Neural progenitor cell (in vitro differentiated cells): ENCODE measurements at regions not wholly inside any gene's neighbourhood (a gene's known extent, or its start where the extent isn't known, plus 50 kb on each side); places are given as distances from the start of the nearest gene placed in this dataset.

Source experiments
- DNase-seq: peaks from one replicate; pipeline ENCODE4 v3.0.0-alpha.2; 2016; ENCODE audit warnings: low spot score
- H2AFZ ChIP-seq: fragments of 200-600 bp; sonication (generic); replicated peaks from 2 replicates; pipeline ENCODE4 v1.6.1; 2016; ENCODE audit warnings: antibody characterized with exemption
- H3F3A ChIP-seq: fragments of 200-600 bp; sonication (generic); 2 replicates; pipeline ENCODE4 v1.6.1; 2016; ENCODE audit warnings: antibody characterized with exemption, low read depth
- H3K27ac ChIP-seq: fragments of 200-600 bp; sonication (generic); 2 replicates; pipeline ENCODE4 v1.5.1; 2016; ENCODE audit warnings: mild to moderate bottlenecking
- H3K27me3 ChIP-seq: fragments of 200-600 bp; sonication (generic); 2 replicates; pipeline ENCODE4 v1.6.1; 2016; ENCODE audit warnings: mild to moderate bottlenecking, moderate library complexity
- H3K36me3 ChIP-seq: fragments of 200-600 bp; sonication (generic); 2 replicates; pipeline ENCODE4 v1.5.1; 2016
- H3K4me1 ChIP-seq: fragments of 200-600 bp; sonication (generic); 2 replicates; pipeline ENCODE4 v1.6.1; 2016; ENCODE audit warnings: mixed run types
- H3K4me2 ChIP-seq: fragments of 200-600 bp; sonication (generic); 2 replicates; pipeline ENCODE4 v1.6.1; 2016
- H3K4me3 ChIP-seq: fragments of 200-600 bp; sonication (generic); 2 replicates; pipeline ENCODE4 v1.5.1; 2016
- H3K79me2 ChIP-seq: fragments of 200-600 bp; sonication (generic); 2 replicates; pipeline ENCODE4 v1.6.1; 2016; ENCODE audit warnings: low read depth
- H3K9ac ChIP-seq: fragments of 200-600 bp; sonication (generic); 2 replicates; pipeline ENCODE4 v1.6.1; 2016
- H3K9me3 ChIP-seq: fragments of 200-600 bp; sonication (generic); 2 replicates; pipeline ENCODE4 v1.5.1; 2016; ENCODE audit warnings: low read depth
- H4K20me1 ChIP-seq: fragments of 200-600 bp; sonication (generic); 2 replicates; pipeline ENCODE4 v1.6.1; 2016; ENCODE audit warnings: low read depth
- H3K27ac Mint-ChIP-seq: 3 replicates; pipeline ENCODE4 v1.8.0; 2021; ENCODE audit warnings: mixed read lengths
- H3K27me3 Mint-ChIP-seq: 2 replicates; pipeline ENCODE4 v1.8.0; 2022; ENCODE audit warnings: low read depth, mild to moderate bottlenecking, inconsistent platforms, moderate library complexity, mixed read lengths; ENCODE audit not compliant: insufficient read depth
- H3K36me3 Mint-ChIP-seq: 3 replicates; pipeline ENCODE4 v1.8.0; 2021; ENCODE audit warnings: mixed read lengths
- H3K4me1 Mint-ChIP-seq: 3 replicates; pipeline ENCODE4 v1.8.0; 2021; ENCODE audit warnings: mixed read lengths
- H3K4me3 Mint-ChIP-seq: 3 replicates; pipeline ENCODE4 v1.8.0; 2021; ENCODE audit warnings: mild to moderate bottlenecking, moderate library complexity, mixed read lengths
- H3K9me3 Mint-ChIP-seq: 3 replicates; pipeline ENCODE4 v1.8.0; 2020; ENCODE audit warnings: mixed read lengths
- EZH2 ChIP-seq: fragments of 200-600 bp; sonication (generic); IDR thresholded peaks from 2 replicates; pipeline ENCODE4 v1.6.1; 2017; ENCODE audit warnings: antibody characterized with exemption, mild to moderate bottlenecking, moderate library complexity
- EZH2phosphoT487 ChIP-seq: fragments of 200-600 bp; sonication (generic); IDR thresholded peaks from 2 replicates; pipeline ENCODE4 v1.6.1; 2017; ENCODE audit warnings: antibody characterized with exemption
- TF ChIP-seq, protein P1 (sequence below): fragments of 200-600 bp; sonication (generic); IDR thresholded peaks from 2 replicates; pipeline ENCODE4 v1.5.1; 2017; ENCODE audit warnings: antibody characterized with exemption, mild to moderate bottlenecking

DNA sequence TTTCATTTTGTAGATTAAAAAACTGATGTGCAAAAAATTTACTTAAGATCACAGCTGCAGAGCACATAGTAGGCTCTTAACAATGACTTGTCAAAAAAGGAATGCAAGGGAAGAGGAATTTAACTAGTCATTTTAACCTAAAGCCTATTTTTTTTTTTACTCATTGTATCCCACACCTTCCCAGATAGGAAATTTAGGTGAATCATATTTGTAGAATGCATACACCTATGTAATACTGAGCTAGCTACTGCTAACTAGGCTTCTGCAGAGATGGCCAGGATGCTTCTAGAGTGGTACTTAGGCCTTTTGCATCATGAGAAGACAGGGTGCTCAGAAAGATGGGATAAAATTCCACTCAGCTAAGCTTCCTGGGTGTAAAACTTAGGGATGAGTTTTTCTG is 387.3 kb downstream of the AASDHPPT start:
- H3K9me3 Mint-ChIP-seq: no peaks in the 10 kb centered on the region
- no peak overlapping the region for H3K4me3 ChIP-seq
- H3K4me3 Mint-ChIP-seq: no peak overlapping the region
- no peaks in the 10 kb centered on the region for H3K79me2 ChIP-seq
- peaks cover 37% of the 10 kb centered on the region for H3K4me1 Mint-ChIP-seq
- TF ChIP-seq EZH2phosphoT487 (no peak), EZH2 (no peak)
- TF ChIP-seq, protein P1, sequence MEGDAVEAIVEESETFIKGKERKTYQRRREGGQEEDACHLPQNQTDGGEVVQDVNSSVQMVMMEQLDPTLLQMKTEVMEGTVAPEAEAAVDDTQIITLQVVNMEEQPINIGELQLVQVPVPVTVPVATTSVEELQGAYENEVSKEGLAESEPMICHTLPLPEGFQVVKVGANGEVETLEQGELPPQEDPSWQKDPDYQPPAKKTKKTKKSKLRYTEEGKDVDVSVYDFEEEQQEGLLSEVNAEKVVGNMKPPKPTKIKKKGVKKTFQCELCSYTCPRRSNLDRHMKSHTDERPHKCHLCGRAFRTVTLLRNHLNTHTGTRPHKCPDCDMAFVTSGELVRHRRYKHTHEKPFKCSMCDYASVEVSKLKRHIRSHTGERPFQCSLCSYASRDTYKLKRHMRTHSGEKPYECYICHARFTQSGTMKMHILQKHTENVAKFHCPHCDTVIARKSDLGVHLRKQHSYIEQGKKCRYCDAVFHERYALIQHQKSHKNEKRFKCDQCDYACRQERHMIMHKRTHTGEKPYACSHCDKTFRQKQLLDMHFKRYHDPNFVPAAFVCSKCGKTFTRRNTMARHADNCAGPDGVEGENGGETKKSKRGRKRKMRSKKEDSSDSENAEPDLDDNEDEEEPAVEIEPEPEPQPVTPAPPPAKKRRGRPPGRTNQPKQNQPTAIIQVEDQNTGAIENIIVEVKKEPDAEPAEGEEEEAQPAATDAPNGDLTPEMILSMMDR: no peak
- H3K4me2 ChIP-seq: no peak overlapping the region
- peaks cover 3% of the 10 kb centered on the region for H3K27me3 Mint-ChIP-seq
- H3K27me3 ChIP-seq: no peaks in the 10 kb centered on the region
- no peak overlapping the region for H2AFZ ChIP-seq
- no peak overlapping the region for H3K27ac ChIP-seq
- peaks cover 62% of the 10 kb centered on the region for H3K4me1 ChIP-seq
- H3K36me3 Mint-ChIP-seq: no peaks in the 10 kb centered on the region
- H3K36me3 ChIP-seq: no peaks in the 10 kb centered on the region
- no peaks in the 10 kb centered on the region for H3K9me3 ChIP-seq
- peaks cover 5% of the 10 kb centered on the region for H3F3A ChIP-seq
- no peaks in the 10 kb centered on the region for H4K20me1 ChIP-seq
- H3K9ac ChIP-seq: no peak overlapping the region
- H3K27ac Mint-ChIP-seq: no peak overlapping the region
- no peak for DNase-seq

DNA sequence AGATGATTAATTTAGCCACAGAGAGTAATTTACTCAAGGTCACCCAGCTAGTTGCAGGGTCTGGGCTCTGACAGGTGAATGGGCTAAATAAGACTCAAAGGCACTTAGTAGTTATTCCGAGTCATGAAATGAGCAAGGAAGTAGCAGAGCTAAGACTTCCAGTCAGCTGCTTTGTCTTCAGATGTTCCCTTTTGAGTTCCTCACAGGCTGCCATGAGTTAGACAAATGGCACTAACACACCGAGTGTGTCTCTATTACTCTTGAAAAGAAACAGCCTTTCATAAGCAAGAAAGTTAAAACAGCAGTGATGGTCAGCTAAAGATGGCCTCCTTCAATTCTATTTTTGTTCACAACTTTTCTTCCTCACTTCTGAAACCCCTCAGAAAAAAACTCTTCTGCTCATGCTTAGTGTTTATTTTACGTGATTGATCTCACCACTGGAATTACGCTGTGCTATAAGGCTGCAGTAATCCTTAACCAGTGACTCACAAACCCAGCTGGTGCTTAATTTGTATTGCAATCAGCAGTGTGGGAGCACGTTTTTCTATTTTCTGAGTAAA is 389.1 kb downstream of the AASDHPPT start:
- Histone ChIP-seq H3K27me3 (no peaks in the 10 kb centered on the region), H3K9ac (no peak overlapping the region), H3K36me3 (no peaks in the 10 kb centered on the region), H3K4me3 (no peak overlapping the region), H3K79me2 (no peaks in the 10 kb centered on the region), H3K4me2 (peak overlapping the region; percentile 6), H3F3A (peaks cover 5% of the 10 kb centered on the region), H4K20me1 (no peaks in the 10 kb centered on the region), H3K27ac (no peak overlapping the region), H2AFZ (no peak overlapping the region), H3K4me1 (peaks cover 59% of the 10 kb centered on the region), H3K9me3 (no peaks in the 10 kb centered on the region)
- Mint-ChIP-seq H3K4me1 (peaks cover 37% of the 10 kb centered on the region), H3K4me3 (no peak overlapping the region), H3K9me3 (no peaks in the 10 kb centered on the region), H3K27ac (no peak overlapping the region), H3K36me3 (no peaks in the 10 kb centered on the region), H3K27me3 (peaks cover 3% of the 10 kb centered on the region)
- TF ChIP-seq, protein P1: no peak
- TF ChIP-seq EZH2 (no peak), EZH2phosphoT487 (no peak)
- DNase-seq: peak; percentile 9

DNA sequence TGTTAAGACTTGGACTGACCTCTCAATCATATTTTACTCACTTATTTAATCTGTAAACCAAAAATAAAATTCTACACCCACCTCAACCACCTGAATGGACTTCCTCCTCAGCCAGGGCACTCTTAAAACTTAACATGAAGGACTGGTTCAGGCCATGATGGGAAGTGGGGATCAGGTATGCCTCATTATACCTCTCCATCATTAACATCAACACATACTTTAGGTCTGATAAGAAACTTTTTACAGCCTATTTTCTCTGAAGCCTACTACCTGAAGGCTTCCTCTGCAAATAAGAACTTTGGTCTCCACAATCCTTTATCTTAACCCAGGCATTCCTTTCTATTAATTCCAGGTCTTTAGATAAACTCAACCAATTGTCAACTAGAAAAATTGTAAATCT is 390.0 kb downstream of the AASDHPPT start:
- Mint-ChIP-seq H3K27me3 (no peaks in the 10 kb centered on the region), H3K4me3 (peak overlapping the region; percentile 25), H3K36me3 (no peaks in the 10 kb centered on the region), H3K9me3 (no peaks in the 10 kb centered on the region), H3K27ac (no peak overlapping the region), H3K4me1 (peaks cover 29% of the 10 kb centered on the region)
- H3K79me2 ChIP-seq: no peaks in the 10 kb centered on the region
- no peak overlapping the region for H2AFZ ChIP-seq
- peaks cover 5% of the 10 kb centered on the region for H3F3A ChIP-seq
- H3K9ac ChIP-seq: no peak overlapping the region
- no peak for DNase-seq
- no peaks in the 10 kb centered on the region for H3K9me3 ChIP-seq
- no peaks in the 10 kb centered on the region for H3K36me3 ChIP-seq
- H3K4me1 ChIP-seq: peaks cover 50% of the 10 kb centered on the region
- H4K20me1 ChIP-seq: no peaks in the 10 kb centered on the region
- no peaks in the 10 kb centered on the region for H3K27me3 ChIP-seq
- no peak overlapping the region for H3K4me3 ChIP-seq
- no peak overlapping the region for H3K4me2 ChIP-seq
- no peak overlapping the region for H3K27ac ChIP-seq
- TF ChIP-seq EZH2phosphoT487: no peak
- TF ChIP-seq, protein P1: no peak
- TF ChIP-seq EZH2: no peak
